ENCODE measurements at regions not wholly inside any gene's neighbourhood (a gene's known extent, or its start where the extent isn't known, plus 50 kb on each side); places are given as distances from the start of the nearest gene placed in this dataset.

DNA sequence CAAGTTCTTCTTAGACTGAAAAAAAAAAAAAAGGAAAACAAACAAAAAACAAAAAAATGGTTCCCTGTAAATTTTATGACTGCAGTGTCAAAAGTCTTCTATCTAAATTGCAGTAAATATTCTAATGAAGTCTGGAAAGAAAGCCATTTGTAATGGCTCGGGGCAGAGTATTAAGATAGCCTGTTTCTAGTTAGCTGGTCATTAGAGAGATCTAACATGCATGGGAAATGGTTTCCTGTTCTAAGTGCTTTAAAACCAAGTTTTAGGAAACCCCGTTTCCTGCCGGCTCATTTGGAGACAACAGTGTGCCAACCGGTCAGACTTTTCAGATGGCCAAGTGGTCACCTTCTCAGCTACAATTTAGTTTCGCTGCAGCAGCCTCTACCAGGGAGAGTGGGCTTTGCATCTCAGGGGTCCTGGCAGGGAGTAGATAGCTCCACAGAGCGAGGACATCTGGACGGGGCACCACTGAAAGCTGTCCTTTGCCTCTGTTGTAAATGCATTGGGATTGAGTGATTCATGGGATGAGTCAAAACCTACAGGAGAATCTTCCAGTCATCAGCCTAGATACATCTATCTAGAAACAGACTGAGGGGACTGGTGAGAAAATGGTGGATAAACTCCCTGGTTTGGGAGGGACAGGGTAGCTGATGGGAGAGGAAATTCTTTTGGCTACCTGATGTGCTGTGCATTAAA, 473.2 kb upstream of the SALL1 start (continued):
- TF ChIP-seq, protein P1, sequence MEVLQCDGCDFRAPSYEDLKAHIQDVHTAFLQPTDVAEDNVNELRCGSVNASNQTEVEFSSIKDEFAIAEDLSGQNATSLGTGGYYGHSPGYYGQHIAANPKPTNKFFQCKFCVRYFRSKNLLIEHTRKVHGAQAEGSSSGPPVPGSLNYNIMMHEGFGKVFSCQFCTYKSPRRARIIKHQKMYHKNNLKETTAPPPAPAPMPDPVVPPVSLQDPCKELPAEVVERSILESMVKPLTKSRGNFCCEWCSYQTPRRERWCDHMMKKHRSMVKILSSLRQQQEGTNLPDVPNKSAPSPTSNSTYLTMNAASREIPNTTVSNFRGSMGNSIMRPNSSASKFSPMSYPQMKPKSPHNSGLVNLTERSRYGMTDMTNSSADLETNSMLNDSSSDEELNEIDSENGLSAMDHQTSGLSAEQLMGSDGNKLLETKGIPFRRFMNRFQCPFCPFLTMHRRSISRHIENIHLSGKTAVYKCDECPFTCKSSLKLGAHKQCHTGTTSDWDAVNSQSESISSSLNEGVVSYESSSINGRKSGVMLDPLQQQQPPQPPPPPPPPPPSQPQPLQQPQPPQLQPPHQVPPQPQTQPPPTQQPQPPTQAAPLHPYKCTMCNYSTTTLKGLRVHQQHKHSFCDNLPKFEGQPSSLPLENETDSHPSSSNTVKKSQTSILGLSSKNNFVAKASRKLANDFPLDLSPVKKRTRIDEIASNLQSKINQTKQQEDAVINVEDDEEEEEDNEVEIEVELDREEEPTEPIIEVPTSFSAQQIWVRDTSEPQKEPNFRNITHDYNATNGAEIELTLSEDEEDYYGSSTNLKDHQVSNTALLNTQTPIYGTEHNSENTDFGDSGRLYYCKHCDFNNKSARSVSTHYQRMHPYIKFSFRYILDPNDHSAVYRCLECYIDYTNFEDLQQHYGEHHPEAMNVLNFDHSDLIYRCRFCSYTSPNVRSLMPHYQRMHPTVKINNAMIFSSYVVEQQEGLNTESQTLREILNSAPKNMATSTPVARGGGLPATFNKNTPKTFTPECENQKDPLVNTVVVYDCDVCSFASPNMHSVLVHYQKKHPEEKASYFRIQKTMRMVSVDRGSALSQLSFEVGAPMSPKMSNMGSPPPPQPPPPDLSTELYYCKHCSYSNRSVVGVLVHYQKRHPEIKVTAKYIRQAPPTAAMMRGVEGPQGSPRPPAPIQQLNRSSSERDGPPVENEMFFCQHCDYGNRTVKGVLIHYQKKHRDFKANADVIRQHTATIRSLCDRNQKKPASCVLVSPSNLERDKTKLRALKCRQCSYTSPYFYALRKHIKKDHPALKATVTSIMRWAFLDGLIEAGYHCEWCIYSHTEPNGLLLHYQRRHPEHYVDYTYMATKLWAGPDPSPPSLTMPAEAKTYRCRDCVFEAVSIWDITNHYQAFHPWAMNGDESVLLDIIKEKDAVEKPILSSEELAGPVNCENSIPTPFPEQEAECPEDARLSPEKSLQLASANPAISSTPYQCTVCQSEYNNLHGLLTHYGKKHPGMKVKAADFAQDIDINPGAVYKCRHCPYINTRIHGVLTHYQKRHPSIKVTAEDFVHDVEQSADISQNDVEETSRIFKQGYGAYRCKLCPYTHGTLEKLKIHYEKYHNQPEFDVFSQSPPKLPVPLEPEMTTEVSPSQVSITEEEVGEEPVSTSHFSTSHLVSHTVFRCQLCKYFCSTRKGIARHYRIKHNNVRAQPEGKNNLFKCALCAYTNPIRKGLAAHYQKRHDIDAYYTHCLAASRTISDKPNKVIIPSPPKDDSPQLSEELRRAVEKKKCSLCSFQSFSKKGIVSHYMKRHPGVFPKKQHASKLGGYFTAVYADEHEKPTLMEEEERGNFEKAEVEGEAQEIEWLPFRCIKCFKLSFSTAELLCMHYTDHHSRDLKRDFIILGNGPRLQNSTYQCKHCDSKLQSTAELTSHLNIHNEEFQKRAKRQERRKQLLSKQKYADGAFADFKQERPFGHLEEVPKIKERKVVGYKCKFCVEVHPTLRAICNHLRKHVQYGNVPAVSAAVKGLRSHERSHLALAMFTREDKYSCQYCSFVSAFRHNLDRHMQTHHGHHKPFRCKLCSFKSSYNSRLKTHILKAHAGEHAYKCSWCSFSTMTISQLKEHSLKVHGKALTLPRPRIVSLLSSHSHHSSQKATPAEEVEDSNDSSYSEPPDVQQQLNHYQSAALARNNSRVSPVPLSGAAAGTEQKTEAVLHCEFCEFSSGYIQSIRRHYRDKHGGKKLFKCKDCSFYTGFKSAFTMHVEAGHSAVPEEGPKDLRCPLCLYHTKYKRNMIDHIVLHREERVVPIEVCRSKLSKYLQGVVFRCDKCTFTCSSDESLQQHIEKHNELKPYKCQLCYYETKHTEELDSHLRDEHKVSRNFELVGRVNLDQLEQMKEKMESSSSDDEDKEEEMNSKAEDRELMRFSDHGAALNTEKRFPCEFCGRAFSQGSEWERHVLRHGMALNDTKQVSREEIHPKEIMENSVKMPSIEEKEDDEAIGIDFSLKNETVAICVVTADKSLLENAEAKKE (CRISPR knock-in tag; IDR thresholded peaks at IDR 0.05) = no peak
- TF ChIP-seq, protein P2, sequence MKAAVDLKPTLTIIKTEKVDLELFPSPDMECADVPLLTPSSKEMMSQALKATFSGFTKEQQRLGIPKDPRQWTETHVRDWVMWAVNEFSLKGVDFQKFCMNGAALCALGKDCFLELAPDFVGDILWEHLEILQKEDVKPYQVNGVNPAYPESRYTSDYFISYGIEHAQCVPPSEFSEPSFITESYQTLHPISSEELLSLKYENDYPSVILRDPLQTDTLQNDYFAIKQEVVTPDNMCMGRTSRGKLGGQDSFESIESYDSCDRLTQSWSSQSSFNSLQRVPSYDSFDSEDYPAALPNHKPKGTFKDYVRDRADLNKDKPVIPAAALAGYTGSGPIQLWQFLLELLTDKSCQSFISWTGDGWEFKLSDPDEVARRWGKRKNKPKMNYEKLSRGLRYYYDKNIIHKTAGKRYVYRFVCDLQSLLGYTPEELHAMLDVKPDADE (IDR thresholded peaks at IDR 0.05) = no peak
- no peak for TF ChIP-seq POLR2AphosphoS5 (IDR thresholded peaks at IDR 0.05; ENCODE audit: low read depth)

DNA sequence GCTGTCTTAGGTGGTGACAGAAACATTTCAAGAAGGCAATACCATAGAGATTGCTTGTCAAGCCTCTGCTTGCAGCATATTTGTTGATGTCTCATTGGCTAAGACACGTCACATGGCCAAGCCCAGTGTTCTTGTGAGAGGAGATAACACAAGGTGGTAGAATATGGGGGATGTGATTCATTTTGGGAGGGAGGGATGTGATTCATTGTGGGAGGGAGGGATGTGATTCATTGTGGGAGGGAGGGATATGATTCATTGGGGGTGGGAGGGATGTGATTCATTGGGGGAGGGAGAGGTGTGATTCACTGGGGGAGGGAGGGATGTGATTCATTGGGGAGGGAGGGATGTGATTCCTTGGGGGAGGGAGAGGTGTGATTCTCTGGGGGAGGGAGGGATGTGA, 470.5 kb upstream of the SALL1 start:
- Histone ChIP-seq H3K4me3 (no peak overlapping the region), H4K20me1 (replicated peaks; ENCODE audit: insufficient read depth) (no peaks in the 10 kb centered on the region), H3K36me3 (ENCODE audit: insufficient read depth) (no peaks in the 10 kb centered on the region), H3K27me3 (ENCODE audit: insufficient read depth) (peaks cover 6% of the 10 kb centered on the region; the same call in 1 of the 2 replicates), H2AFZ (no peak overlapping the region), H3F3A (replicated peaks; ENCODE audit: low read depth) (no peaks in the 10 kb centered on the region), H3K4me1 (ENCODE audit: insufficient read depth) (peaks cover 11% of the 10 kb centered on the region; the same call in 1 of the 2 replicates), H3K79me2 (replicated peaks; ENCODE audit: insufficient read depth) (no peaks in the 10 kb centered on the region), H3K27ac (ENCODE audit: low read depth) (no peak overlapping the region), H3K9me2 (ENCODE audit: insufficient read depth) (peaks cover 11% of the 10 kb centered on the region; the same call in 1 of the 2 replicates), H3K4me2 (no peak overlapping the region)
- Mint-ChIP-seq H3K27ac (no peak overlapping the region), H3K4me3 (no peak overlapping the region), H3K9me3 (no peaks in the 10 kb centered on the region), H3K27me3 (ENCODE audit: insufficient read depth, low read depth, poor library complexity) (no peaks in the 10 kb centered on the region), H3K36me3 (ENCODE audit: low read depth) (no peaks in the 10 kb centered on the region; the same call in 1 of the 3 replicates), H3K4me1 (peaks cover 19% of the 10 kb centered on the region)
- no peak for ATAC-seq
- TF ChIP-seq ZNF331 (CRISPR knock-in tag; IDR thresholded peaks at IDR 0.05; ENCODE audit: low read depth) (no peak), ZNF114 (CRISPR knock-in tag; IDR thresholded peaks at IDR 0.05) (no peak), POLR2AphosphoS5 (IDR thresholded peaks at IDR 0.05; ENCODE audit: low read depth) (no peak)
- TF ChIP-seq, protein P2 (IDR thresholded peaks at IDR 0.05) = no peak
- TF ChIP-seq, protein P3, sequence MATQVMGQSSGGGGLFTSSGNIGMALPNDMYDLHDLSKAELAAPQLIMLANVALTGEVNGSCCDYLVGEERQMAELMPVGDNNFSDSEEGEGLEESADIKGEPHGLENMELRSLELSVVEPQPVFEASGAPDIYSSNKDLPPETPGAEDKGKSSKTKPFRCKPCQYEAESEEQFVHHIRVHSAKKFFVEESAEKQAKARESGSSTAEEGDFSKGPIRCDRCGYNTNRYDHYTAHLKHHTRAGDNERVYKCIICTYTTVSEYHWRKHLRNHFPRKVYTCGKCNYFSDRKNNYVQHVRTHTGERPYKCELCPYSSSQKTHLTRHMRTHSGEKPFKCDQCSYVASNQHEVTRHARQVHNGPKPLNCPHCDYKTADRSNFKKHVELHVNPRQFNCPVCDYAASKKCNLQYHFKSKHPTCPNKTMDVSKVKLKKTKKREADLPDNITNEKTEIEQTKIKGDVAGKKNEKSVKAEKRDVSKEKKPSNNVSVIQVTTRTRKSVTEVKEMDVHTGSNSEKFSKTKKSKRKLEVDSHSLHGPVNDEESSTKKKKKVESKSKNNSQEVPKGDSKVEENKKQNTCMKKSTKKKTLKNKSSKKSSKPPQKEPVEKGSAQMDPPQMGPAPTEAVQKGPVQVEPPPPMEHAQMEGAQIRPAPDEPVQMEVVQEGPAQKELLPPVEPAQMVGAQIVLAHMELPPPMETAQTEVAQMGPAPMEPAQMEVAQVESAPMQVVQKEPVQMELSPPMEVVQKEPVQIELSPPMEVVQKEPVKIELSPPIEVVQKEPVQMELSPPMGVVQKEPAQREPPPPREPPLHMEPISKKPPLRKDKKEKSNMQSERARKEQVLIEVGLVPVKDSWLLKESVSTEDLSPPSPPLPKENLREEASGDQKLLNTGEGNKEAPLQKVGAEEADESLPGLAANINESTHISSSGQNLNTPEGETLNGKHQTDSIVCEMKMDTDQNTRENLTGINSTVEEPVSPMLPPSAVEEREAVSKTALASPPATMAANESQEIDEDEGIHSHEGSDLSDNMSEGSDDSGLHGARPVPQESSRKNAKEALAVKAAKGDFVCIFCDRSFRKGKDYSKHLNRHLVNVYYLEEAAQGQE (IDR thresholded peaks at IDR 0.05; ENCODE audit: unreplicated experiment) = no peak
- no peak for DNase-seq (ENCODE audit: low spot score)
